ENCODE measurements at regions not wholly inside any gene's neighbourhood (a gene's known extent, or its start where the extent isn't known, plus 50 kb on each side); places are given as distances from the start of the nearest gene placed in this dataset.

DNA sequence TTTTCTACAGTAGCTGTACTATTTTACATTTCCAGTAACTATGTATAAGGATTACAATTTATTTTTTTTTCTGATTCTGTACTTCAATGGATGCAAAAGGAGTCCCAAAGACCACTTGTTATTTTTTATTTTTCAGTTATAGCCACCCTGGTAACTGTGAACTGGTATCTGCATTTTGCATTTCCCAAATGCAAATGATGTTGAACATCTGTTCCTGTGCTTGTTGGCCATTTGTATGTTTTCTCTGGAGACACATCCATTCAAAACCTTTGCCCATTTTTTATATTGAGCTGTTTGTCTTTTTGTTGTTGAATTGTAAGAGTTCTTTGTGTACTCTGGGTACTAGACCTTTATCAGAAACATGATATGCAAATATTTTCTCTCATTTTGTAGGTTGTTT, 485.6 kb downstream of the LRIG3 start:
- no peak for TF ChIP-seq POLR2A (IDR thresholded peaks at IDR 0.05)
- TF ChIP-seq, protein P1, sequence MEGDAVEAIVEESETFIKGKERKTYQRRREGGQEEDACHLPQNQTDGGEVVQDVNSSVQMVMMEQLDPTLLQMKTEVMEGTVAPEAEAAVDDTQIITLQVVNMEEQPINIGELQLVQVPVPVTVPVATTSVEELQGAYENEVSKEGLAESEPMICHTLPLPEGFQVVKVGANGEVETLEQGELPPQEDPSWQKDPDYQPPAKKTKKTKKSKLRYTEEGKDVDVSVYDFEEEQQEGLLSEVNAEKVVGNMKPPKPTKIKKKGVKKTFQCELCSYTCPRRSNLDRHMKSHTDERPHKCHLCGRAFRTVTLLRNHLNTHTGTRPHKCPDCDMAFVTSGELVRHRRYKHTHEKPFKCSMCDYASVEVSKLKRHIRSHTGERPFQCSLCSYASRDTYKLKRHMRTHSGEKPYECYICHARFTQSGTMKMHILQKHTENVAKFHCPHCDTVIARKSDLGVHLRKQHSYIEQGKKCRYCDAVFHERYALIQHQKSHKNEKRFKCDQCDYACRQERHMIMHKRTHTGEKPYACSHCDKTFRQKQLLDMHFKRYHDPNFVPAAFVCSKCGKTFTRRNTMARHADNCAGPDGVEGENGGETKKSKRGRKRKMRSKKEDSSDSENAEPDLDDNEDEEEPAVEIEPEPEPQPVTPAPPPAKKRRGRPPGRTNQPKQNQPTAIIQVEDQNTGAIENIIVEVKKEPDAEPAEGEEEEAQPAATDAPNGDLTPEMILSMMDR (IDR thresholded peaks at IDR 0.05) = no peak
